ENCODE measurements at regions not wholly inside any gene's neighbourhood (a gene's known extent, or its start where the extent isn't known, plus 50 kb on each side); places are given as distances from the start of the nearest gene placed in this dataset.

- ATAC-seq (no peak), DNase-seq (no peak)
- intact Hi-C loops (cut with DNase I; ENCODE audit: low total_unique reads) = no loop called here
- H3K4me1 ChIP-seq = no peaks in the 10 kb centered on the region
- no peaks in the 10 kb centered on the region for H3K9me3 ChIP-seq
- H3K4me3 ChIP-seq = no peak overlapping the region
- peak overlapping the region in 1 of 4 donors; percentile 22 for H3K27ac ChIP-seq
- no peaks in the 10 kb centered on the region for H3K27me3 ChIP-seq
- in situ Hi-C loops (cut with MboI; ENCODE audit: low sequenced_read_pairs in 4 of 4) = no loop called here
- H3K36me3 ChIP-seq = no peaks in the 10 kb centered on the region
- no peak for TF ChIP-seq CTCF (IDR thresholded peaks at IDR 0.05 in 4 of 5, conservative IDR thresholded peaks at IDR 0.05 in 1 of 5)
- no peak for TF ChIP-seq POLR2A (IDR thresholded peaks at IDR 0.05)
Measured at GRCh38 chr6:88445188-88445965, 279.2 kb upstream of the CNR1 start.

- H3K36me3 ChIP-seq = no peaks in the 10 kb centered on the region
- no peak overlapping the region for H3K27ac ChIP-seq
- in situ Hi-C loops (cut with MboI; ENCODE audit: low sequenced_read_pairs in 4 of 4) (no loop called here), intact Hi-C loops (cut with DNase I; ENCODE audit: low total_unique reads) (no loop called here)
- H3K4me1 ChIP-seq = no peaks in the 10 kb centered on the region
- no peaks in the 10 kb centered on the region for H3K9me3 ChIP-seq
- H3K4me3 ChIP-seq = no peak overlapping the region
- no peaks in the 10 kb centered on the region for H3K27me3 ChIP-seq
- TF ChIP-seq CTCF (IDR thresholded peaks at IDR 0.05 in 4 of 5, conservative IDR thresholded peaks at IDR 0.05 in 1 of 5) = no peak
- no peak for TF ChIP-seq POLR2A (IDR thresholded peaks at IDR 0.05)
- DNase-seq (no peak), ATAC-seq (no peak)
Measured at GRCh38 chr6:88443554-88443953, 277.4 kb upstream of the CNR1 start.

- no peak overlapping the region for H3K4me3 ChIP-seq
- in situ Hi-C loops (cut with MboI; ENCODE audit: low sequenced_read_pairs in 4 of 4) (no loop called here), intact Hi-C loops (cut with DNase I; ENCODE audit: low total_unique reads) (no loop called here)
- no peaks in the 10 kb centered on the region for H3K4me1 ChIP-seq
- no peak overlapping the region for H3K27ac ChIP-seq
- ATAC-seq (no peak), DNase-seq (no peak)
- H3K36me3 ChIP-seq = no peaks in the 10 kb centered on the region
- H3K9me3 ChIP-seq = no peaks in the 10 kb centered on the region
- H3K27me3 ChIP-seq = no peaks in the 10 kb centered on the region
- no peak for TF ChIP-seq POLR2A (IDR thresholded peaks at IDR 0.05)
- TF ChIP-seq CTCF (IDR thresholded peaks at IDR 0.05 in 4 of 5, conservative IDR thresholded peaks at IDR 0.05 in 1 of 5) = no peak
Measured at GRCh38 chr6:88442737-88443136, 276.6 kb upstream of the CNR1 start.

GRCh38 chr6:88441346-88441745, 275.2 kb upstream of the CNR1 start:
- Histone ChIP-seq H3K4me1 (no peaks in the 10 kb centered on the region), H3K36me3 (no peaks in the 10 kb centered on the region), H3K27me3 (no peaks in the 10 kb centered on the region), H3K27ac (no peak overlapping the region), H3K4me3 (no peak overlapping the region), H3K9me3 (no peaks in the 10 kb centered on the region)
- TF ChIP-seq POLR2A (IDR thresholded peaks at IDR 0.05) = no peak
- no peak for TF ChIP-seq CTCF (IDR thresholded peaks at IDR 0.05 in 4 of 5, conservative IDR thresholded peaks at IDR 0.05 in 1 of 5)
- in situ Hi-C loops (cut with MboI; ENCODE audit: low sequenced_read_pairs in 4 of 4) (no loop called here), intact Hi-C loops (cut with DNase I; ENCODE audit: low total_unique reads) (no loop called here)
- no peak for ATAC-seq
- DNase-seq = no peak

- in situ Hi-C loops (cut with MboI; ENCODE audit: low sequenced_read_pairs in 4 of 4) (no loop called here), intact Hi-C loops (cut with DNase I; ENCODE audit: low total_unique reads) (no loop called here)
- no peaks in the 10 kb centered on the region for H3K4me1 ChIP-seq
- DNase-seq (no peak), ATAC-seq (no peak)
- TF ChIP-seq POLR2A (IDR thresholded peaks at IDR 0.05) (no peak), CTCF (IDR thresholded peaks at IDR 0.05 in 4 of 5, conservative IDR thresholded peaks at IDR 0.05 in 1 of 5) (no peak)
- H3K27ac ChIP-seq = no peak overlapping the region
- no peaks in the 10 kb centered on the region for H3K9me3 ChIP-seq
- H3K4me3 ChIP-seq = no peak overlapping the region
- no peaks in the 10 kb centered on the region for H3K27me3 ChIP-seq
- no peaks in the 10 kb centered on the region for H3K36me3 ChIP-seq
Measured at GRCh38 chr6:88428068-88428467, 261.9 kb upstream of the CNR1 start.

Data from gastrocnemius medialis (tissue), 4 donors.